ENCODE measurements at regions not wholly inside any gene's neighbourhood (a gene's known extent, or its start where the extent isn't known, plus 50 kb on each side); places are given as distances from the start of the nearest gene placed in this dataset.

GRCh38 chr12:58416236-58416635, 474.9 kb downstream of the ATP23 start:
- no peak for TF ChIP-seq USF2 (IDR thresholded peaks at IDR 0.05; ENCODE audit: low read depth, low read length)
- TF ChIP-seq RAD21 (IDR thresholded peaks at IDR 0.05; ENCODE audit: low read length) = peak; percentile 70
- no peak for TF ChIP-seq MXI1 (IDR thresholded peaks at IDR 0.05; ENCODE audit: borderline replicate concordance, low read depth, low read length)
- no peak for TF ChIP-seq FOS (IDR thresholded peaks at IDR 0.05; ENCODE audit: low read depth, low read length)
- no peak for TF ChIP-seq ELK1 (IDR thresholded peaks at IDR 0.05; ENCODE audit: borderline replicate concordance, low read depth, low read length)
- TF ChIP-seq CHD1 (IDR thresholded peaks at IDR 0.05; ENCODE audit: low read depth, low read length) = no peak
- no peak for TF ChIP-seq NFE2L2 (IDR thresholded peaks at IDR 0.05; ENCODE audit: low read depth, low read length)
- TF ChIP-seq RFX5 (IDR thresholded peaks at IDR 0.05; ENCODE audit: low read depth, low read length) = no peak
- TF ChIP-seq CEBPB (IDR thresholded peaks at IDR 0.05; ENCODE audit: low read depth, low read length) = no peak
- TF ChIP-seq POLR2A (IDR thresholded peaks at IDR 0.05; ENCODE audit: low read depth, low read length) = no peak
- TF ChIP-seq BHLHE40 (IDR thresholded peaks at IDR 0.05; ENCODE audit: low read depth, low read length) = no peak
- TF ChIP-seq MAZ (IDR thresholded peaks at IDR 0.05; ENCODE audit: borderline replicate concordance, low read depth, low read length) = no peak
- peak; percentile 55 for TF ChIP-seq SMC3 (IDR thresholded peaks at IDR 0.05; ENCODE audit: low read depth, low read length)
- TF ChIP-seq MAFK (IDR thresholded peaks at IDR 0.05; ENCODE audit: low read depth, low read length) = no peak
- TF ChIP-seq RCOR1 (IDR thresholded peaks at IDR 0.05; ENCODE audit: insufficient replicate concordance, low read length) = no peak
- peak; percentile 61 for TF ChIP-seq CTCF (conservative IDR thresholded peaks at IDR 0.05; ENCODE audit: low read depth, low read length)
- Histone ChIP-seq H3K4me2 (ENCODE audit: low read depth, low read length) (no peak overlapping the region), H3K4me3 (ENCODE audit: insufficient read depth, low read depth, low read length) (no peak overlapping the region), H3K14ac (replicated peaks; ENCODE audit: low read depth, low read length) (peak overlapping the region; percentile 88), H3K79me1 (ENCODE audit: low read depth in 1 of 2, low read length in 2 of 2) (no peaks in the 10 kb centered on the region), H4K5ac (ENCODE audit: low read depth, low read length) (peak overlapping the region; percentile 55), H2AK5ac (ENCODE audit: low read depth, low read length) (peak overlapping the region; percentile 84), H3K27me3 (ENCODE audit: control insufficient read depth, insufficient read depth, low read length) (no peaks in the 10 kb centered on the region), H3K9me1 (ENCODE audit: insufficient read depth, low read length) (no peaks in the 10 kb centered on the region), H2BK5ac (ENCODE audit: low read depth, low read length, poor library complexity, severe bottlenecking) (peak overlapping the region; percentile 68), H3K9ac (ENCODE audit: low read depth, low read length) (peak overlapping the region; percentile 32; the same call in 1 of the 2 replicates), H3K4me1 (ENCODE audit: control insufficient read depth, insufficient read depth, low read length) (peaks cover 12% of the 10 kb centered on the region), H3K18ac (ENCODE audit: low read depth, low read length) (peak overlapping the region; percentile 75), H4K20me1 (ENCODE audit: insufficient read depth, low read length) (no peaks in the 10 kb centered on the region), H4K8ac (ENCODE audit: low read depth in 2 of 2, low read length in 2 of 2) (peak overlapping the region; percentile 25 to 93), H3K36me3 (ENCODE audit: control insufficient read depth, insufficient read depth, low read length) (no peaks in the 10 kb centered on the region), H2BK15ac (ENCODE audit: low read depth, low read length) (peak overlapping the region; percentile 75), H2AK9ac (replicated peaks; ENCODE audit: low read depth, low read length, poor library complexity) (no peak overlapping the region), H4K91ac (ENCODE audit: insufficient read depth, low read depth, low read length) (peak overlapping the region; percentile 88), H3K4ac (ENCODE audit: low read depth, low read length) (peak overlapping the region; percentile 96), H3K56ac (ENCODE audit: extremely low read depth, insufficient read depth, low read length) (peak overlapping the region; percentile 75; the same call in 1 of the 2 replicates), H2AFZ (replicated peaks; ENCODE audit: low read length, poor library complexity) (peak overlapping the region; percentile 71), H2BK120ac (ENCODE audit: low read depth, low read length) (peak overlapping the region; percentile 95), H3K27ac (ENCODE audit: insufficient read depth, low read length) (peak overlapping the region; percentile 60), H3K9me3 (ENCODE audit: control insufficient read depth, insufficient read depth, low read length) (no peaks in the 10 kb centered on the region), H2BK20ac (ENCODE audit: low read depth, low read length) (peak overlapping the region; percentile 95), H3K23ac (ENCODE audit: low read depth, low read length) (peak overlapping the region; percentile 81; the same call in 1 of the 2 replicates)
- no CpG with 5 or more reads among the region's 2 CpGs for WGBS, 2 experiments (ENCODE audit: extremely low coverage in 2 of 2, insufficient read length in 1 of 2)
- peak; percentile 88 for DNase-seq
- CTCF ChIA-PET = interaction anchor here (0.7 to 2.7 kb wide), 3 partner anchors 9 to 124 kb away, joined by 3 to 14 read pairs (median 3); no protein-coding TSS in a partner anchor
- dilution Hi-C loops (cut with HindIII; ENCODE audit: low sequenced_read_pairs, unreplicated experiment) = no loop called here
- in situ Hi-C loops (cut with MboI; ENCODE audit: low sequenced_read_pairs) = no loop called here
- no TSS peak for BruUV-seq (replicated peaks)
- POLR2A ChIA-PET (ENCODE audit: unreplicated experiment) = no interaction called here
- intact Hi-C loops (cut with micrococcal nuclease) = loop anchor here (2.0 to 10.0 kb wide), 4 partner anchors 69 to 671 kb away; no protein-coding TSS in a partner anchor
- ATAC-seq (ENCODE audit: low read depth) = peak; percentile 73
